ENCODE measurements at regions not wholly inside any gene's neighbourhood (a gene's known extent, or its start where the extent isn't known, plus 50 kb on each side); places are given as distances from the start of the nearest gene placed in this dataset.

DNA sequence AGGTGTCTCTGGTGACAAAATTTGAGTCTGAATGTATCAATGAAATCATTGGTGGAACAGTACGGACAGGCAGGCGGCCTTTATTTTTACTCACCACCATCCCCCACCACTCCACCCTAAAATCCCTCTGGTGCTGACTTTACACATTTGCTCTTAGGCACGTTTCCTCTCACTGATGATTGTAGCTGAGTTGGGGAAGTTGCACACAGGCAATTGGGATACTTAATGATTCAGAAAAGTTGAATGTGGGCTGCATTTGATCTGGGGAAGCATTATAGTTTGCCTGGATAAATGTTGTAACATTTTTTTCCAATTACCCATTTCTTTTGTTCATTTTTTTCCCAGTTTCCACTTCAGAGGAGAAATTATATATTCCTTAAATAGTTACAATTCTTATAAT lies 658.4 kb downstream of the TLR4 start:
- Histone ChIP-seq H3K23ac (ENCODE audit: insufficient read length, low read depth, low read length) (no peak overlapping the region), H2AFZ (ENCODE audit: low read length) (no peak overlapping the region), H3K4me1 (ENCODE audit: insufficient read depth, low read length) (peaks cover 4% of the 10 kb centered on the region; the same call in 1 of the 2 replicates), H3K23me2 (ENCODE audit: insufficient read length, low read depth, low read length, poor library complexity, severe bottlenecking) (no peaks in the 10 kb centered on the region), H4K20me1 (ENCODE audit: control insufficient read depth, insufficient read depth, insufficient read length) (no peaks in the 10 kb centered on the region), H3K79me1 (ENCODE audit: insufficient read depth, low read depth, low read length, poor library complexity, severe bottlenecking) (no peaks in the 10 kb centered on the region), H2BK12ac (ENCODE audit: insufficient read length, low read depth, low read length) (no peak overlapping the region), H3T11ph (ENCODE audit: low read length) (no peak overlapping the region), H3K27ac (ENCODE audit: insufficient read length, low read depth, low read length) (no peak overlapping the region), H3K14ac (ENCODE audit: insufficient read depth, low read length) (no peak overlapping the region), H2BK20ac (ENCODE audit: low read depth, low read length, poor library complexity, severe bottlenecking) (no peak overlapping the region), H3K56ac (ENCODE audit: insufficient read length, low read depth, low read length) (no peak overlapping the region), H4K5ac (ENCODE audit: insufficient read length, low read depth, low read length) (no peak overlapping the region), H3K18ac (ENCODE audit: insufficient read length, low read depth, low read length) (no peak overlapping the region), H3K27me3 (ENCODE audit: insufficient read depth, low read length) (no peaks in the 10 kb centered on the region), H2BK15ac (ENCODE audit: low read depth, low read length) (no peak overlapping the region), H3K9ac (ENCODE audit: extremely low read depth, insufficient read length, low read length) (no peak overlapping the region), H4K91ac (ENCODE audit: insufficient read length, low read depth, low read length) (no peak overlapping the region), H3K4ac (ENCODE audit: low read depth, low read length) (no peak overlapping the region), H3K4me2 (ENCODE audit: insufficient read depth, insufficient read length, low read length) (no peak overlapping the region), H3K9me3 (ENCODE audit: control insufficient read depth, low read depth, low read length) (no peaks in the 10 kb centered on the region), H2BK5ac (ENCODE audit: insufficient read length, low read length) (no peak overlapping the region), H2BK120ac (ENCODE audit: low read depth, low read length, poor library complexity, severe bottlenecking) (no peak overlapping the region), H3K79me2 (ENCODE audit: insufficient read depth, low read length) (no peaks in the 10 kb centered on the region), H4K8ac (replicated peaks; ENCODE audit: insufficient read length, low read depth, low read length) (no peak overlapping the region), H2AK5ac (ENCODE audit: insufficient read length, low read length) (no peak overlapping the region)
- peaks cover 7 to 8% of the 10 kb centered on the region in 2 experiments for H3K4me1 Mint-ChIP-seq
- no peaks in the 10 kb centered on the region for H3K9me3 Mint-ChIP-seq
- no CpG with 5 or more reads among the region's 3 CpGs for WGBS (ENCODE audit: extremely low coverage, insufficient read length, low lambda C conversion rate)
- no peak overlapping the region for H3K4me3 Mint-ChIP-seq
- TF ChIP-seq CTCF (conservative IDR thresholded peaks at IDR 0.05) = no peak
- H3K27ac Mint-ChIP-seq = no peak overlapping the region
- DNase-seq = no peak
- H3K36me3 Mint-ChIP-seq (ENCODE audit: insufficient read depth in 1 of 3, low read depth in 3 of 3) = no peaks in the 10 kb centered on the region
- H3K27me3 Mint-ChIP-seq (ENCODE audit: low read depth) = no peaks in the 10 kb centered on the region

Data from H9 (cell line).